Kidney (tissue), 13 donors: ENCODE measurements at regions not wholly inside any gene's neighbourhood (a gene's known extent, or its start where the extent isn't known, plus 50 kb on each side); places are given as distances from the start of the nearest gene placed in this dataset.

Experiments
- DNase-seq, 5 donors: peaks; one replicate each; pipeline ENCODE4 v3.0.0-alpha.2; 2013 to 2020
- FAIRE-seq: peaks from 2 replicates; lab custom pipeline; 2012; peaks lifted over from hg19 to GRCh38; lab: Jason Lieb, UNC
- H3K27ac ChIP-seq, 2 donors: one replicate each; pipeline ENCODE4 v1.7.0; 2013; ENCODE audit warnings: low read depth in 2 of 2, low read length in 2 of 2, inconsistent platforms in 1 of 2
- H3K27me3 ChIP-seq: one replicate; pipeline ENCODE4 v1.7.1; 2013; ENCODE audit warnings: low read length, inconsistent platforms; ENCODE audit not compliant: control insufficient read depth, insufficient read depth
- H3K36me3 ChIP-seq, 3 donors: one replicate each; pipeline versions ENCODE4 v1.7.0 to v1.7.1; 2013; ENCODE audit warnings: low read length in 3 of 3, control low read depth in 1 of 3, inconsistent platforms in 1 of 3; ENCODE audit not compliant: insufficient read depth in 3 of 3, control insufficient read depth in 2 of 3
- H3K4me1 ChIP-seq, 3 donors: one replicate each; pipeline versions ENCODE4 v1.7.0 to v1.7.1; 2013; ENCODE audit warnings: low read length in 3 of 3, inconsistent platforms in 1 of 3, low read depth in 1 of 3; ENCODE audit not compliant: control insufficient read depth in 2 of 3, insufficient read depth in 2 of 3
- H3K4me3 ChIP-seq, 3 donors: one replicate each; pipeline versions ENCODE4 v1.7.0 to v1.8.1; 2013; ENCODE audit warnings: low read length in 3 of 3, control low read depth in 1 of 3, inconsistent platforms in 1 of 3
- H3K9ac ChIP-seq, 3 donors: one replicate each; pipeline versions ENCODE4 v1.7.0 to v1.7.1; 2013; ENCODE audit warnings: low read length in 3 of 3, control low read depth in 1 of 3, inconsistent platforms in 1 of 3
- H3K9me3 ChIP-seq, 3 donors: one replicate each; pipeline versions ENCODE4 v1.7.0 to v1.7.1; 2013; ENCODE audit warnings: low read length in 3 of 3, control low read depth in 1 of 3, inconsistent platforms in 1 of 3; ENCODE audit not compliant: control insufficient read depth in 2 of 3, insufficient read depth in 1 of 3
- intact Hi-C: fragments of 100-400 bp; cut with DNase I; formaldehyde crosslinking; loops from one replicate; pipeline ENCODE4 v1.11.1; 2022
- TF ChIP-seq, protein P1 (sequence below): IDR thresholded peaks from 3 replicates; pipeline ENCODE4 v1.5.1; 2012; ENCODE audit warnings: mild to moderate bottlenecking, moderate library complexity, borderline replicate concordance; ENCODE audit not compliant: insufficient read depth; ENCODE audit errors: extremely low read depth
- donor health status: control.
- donor health status: control.
- donor health status: control.
- donor health status: control.
- donor health status: control.
- donor health status: DM: yes; HTN: yes; CAD: no.
- donor health status: Normal renal cell carcinoma (clear cell type).

DNA sequence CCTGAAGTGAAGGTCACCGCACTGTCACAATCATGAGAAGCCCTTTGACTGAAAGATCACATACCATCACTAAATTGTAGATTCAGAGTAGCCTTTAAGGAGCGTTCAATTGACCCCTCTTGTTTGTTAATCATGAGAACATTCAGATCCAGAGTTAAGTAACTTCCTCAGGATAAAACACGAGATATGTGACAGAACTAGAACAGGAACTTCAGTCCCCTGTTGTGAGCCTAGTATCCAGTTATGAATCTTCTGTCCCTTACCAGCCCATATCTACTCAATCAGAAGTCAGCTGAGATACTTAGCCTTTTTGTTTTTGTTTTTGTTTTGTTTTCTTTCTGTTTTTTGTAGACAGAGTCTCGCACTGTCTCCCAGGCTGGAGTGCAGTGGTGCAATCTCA, 547.3 kb downstream of the DTWD2 start:
- TF ChIP-seq, protein P1, sequence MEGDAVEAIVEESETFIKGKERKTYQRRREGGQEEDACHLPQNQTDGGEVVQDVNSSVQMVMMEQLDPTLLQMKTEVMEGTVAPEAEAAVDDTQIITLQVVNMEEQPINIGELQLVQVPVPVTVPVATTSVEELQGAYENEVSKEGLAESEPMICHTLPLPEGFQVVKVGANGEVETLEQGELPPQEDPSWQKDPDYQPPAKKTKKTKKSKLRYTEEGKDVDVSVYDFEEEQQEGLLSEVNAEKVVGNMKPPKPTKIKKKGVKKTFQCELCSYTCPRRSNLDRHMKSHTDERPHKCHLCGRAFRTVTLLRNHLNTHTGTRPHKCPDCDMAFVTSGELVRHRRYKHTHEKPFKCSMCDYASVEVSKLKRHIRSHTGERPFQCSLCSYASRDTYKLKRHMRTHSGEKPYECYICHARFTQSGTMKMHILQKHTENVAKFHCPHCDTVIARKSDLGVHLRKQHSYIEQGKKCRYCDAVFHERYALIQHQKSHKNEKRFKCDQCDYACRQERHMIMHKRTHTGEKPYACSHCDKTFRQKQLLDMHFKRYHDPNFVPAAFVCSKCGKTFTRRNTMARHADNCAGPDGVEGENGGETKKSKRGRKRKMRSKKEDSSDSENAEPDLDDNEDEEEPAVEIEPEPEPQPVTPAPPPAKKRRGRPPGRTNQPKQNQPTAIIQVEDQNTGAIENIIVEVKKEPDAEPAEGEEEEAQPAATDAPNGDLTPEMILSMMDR, result no peak
- Histone ChIP-seq H3K9me3 (no peaks in the 10 kb centered on the region), H3K27me3 (no peaks in the 10 kb centered on the region), H3K4me3 (no peak overlapping the region), H3K4me1 (no peaks in the 10 kb centered on the region), H3K27ac (no peak overlapping the region), H3K36me3 (no peaks in the 10 kb centered on the region), H3K9ac (no peak overlapping the region)
- DNase-seq, result no peak
- intact Hi-C loops, result no loop called here
- no peak for FAIRE-seq

DNA sequence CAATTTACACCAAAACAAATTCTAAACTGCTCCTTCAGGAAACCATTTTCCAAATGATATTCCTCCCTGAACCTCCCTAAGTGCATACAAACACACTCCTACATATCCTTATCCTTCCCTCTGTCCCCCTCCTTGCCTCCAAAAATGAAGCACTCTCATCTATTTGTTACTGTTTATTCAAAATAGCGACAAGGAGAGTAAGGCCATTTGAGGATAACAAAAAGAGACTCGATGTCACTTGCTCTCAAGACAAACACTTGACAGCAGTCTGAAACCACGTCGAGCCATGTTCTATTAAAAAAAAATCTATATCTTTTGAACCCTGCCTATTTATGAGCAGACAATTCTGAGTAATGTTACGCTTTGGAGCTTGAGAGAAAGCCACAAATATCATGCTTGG, 547.9 kb downstream of the DTWD2 start:
- Histone ChIP-seq H3K27me3 (no peaks in the 10 kb centered on the region), H3K27ac (no peak overlapping the region), H3K4me3 (no peak overlapping the region), H3K9me3 (no peaks in the 10 kb centered on the region), H3K36me3 (no peaks in the 10 kb centered on the region), H3K4me1 (no peaks in the 10 kb centered on the region), H3K9ac (no peak overlapping the region)
- DNase-seq, result no peak
- intact Hi-C loops, result no loop called here
- no peak for FAIRE-seq
- TF ChIP-seq, protein P1, result no peak

DNA sequence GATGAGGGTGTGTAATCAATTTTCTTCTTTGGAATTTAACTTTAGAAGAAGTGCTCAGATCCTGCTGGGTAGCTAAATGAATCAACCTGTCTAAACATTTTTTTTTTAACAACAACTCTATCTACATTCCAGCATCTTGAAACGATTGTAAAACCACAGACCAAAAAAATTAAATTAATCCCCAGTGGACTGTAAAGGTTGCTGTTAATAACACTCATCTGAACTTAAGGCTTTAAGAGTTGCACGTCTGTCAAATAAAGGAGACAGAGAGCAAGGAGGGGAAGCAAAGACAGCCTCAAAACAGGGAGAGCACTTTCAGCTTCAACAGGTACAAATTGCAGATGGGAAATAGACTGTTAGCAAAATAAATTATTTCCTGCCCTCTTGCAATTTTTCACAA, 548.5 kb downstream of the DTWD2 start:
- H3K9ac ChIP-seq, result no peak overlapping the region
- no peaks in the 10 kb centered on the region for H3K4me1 ChIP-seq
- H3K36me3 ChIP-seq, result no peaks in the 10 kb centered on the region
- peak in 1 of 5 donors; percentile 21 for DNase-seq
- H3K27me3 ChIP-seq, result no peaks in the 10 kb centered on the region
- TF ChIP-seq, protein P1, result no peak
- no peak overlapping the region for H3K27ac ChIP-seq
- no peaks in the 10 kb centered on the region for H3K9me3 ChIP-seq
- FAIRE-seq, result no peak
- H3K4me3 ChIP-seq, result no peak overlapping the region
- intact Hi-C loops, result no loop called here

DNA sequence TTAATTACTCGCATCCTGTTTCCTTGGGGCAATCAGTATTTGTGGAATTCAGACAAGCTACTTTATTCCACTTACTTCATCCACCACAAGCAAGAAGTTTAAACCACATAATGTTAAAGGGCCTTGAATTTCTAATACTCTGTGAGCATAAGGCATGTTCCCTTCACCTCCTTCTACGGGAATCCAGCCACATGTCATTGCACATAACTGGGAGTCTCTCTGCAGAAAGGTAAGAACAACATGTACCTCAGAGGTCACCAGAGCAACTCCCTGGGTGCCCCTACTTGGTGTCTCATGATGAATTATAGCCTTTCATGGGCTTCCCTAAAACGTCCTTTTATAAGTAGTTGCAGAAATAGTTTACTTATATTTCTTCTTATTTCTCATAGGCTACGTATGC, 553.2 kb downstream of the DTWD2 start:
- TF ChIP-seq, protein P1, result no peak
- DNase-seq (no peak), FAIRE-seq (no peak)
- H3K4me3 ChIP-seq, result no peak overlapping the region
- H3K9me3 ChIP-seq, result no peaks in the 10 kb centered on the region
- intact Hi-C loops, result no loop called here
- H3K4me1 ChIP-seq, result no peaks in the 10 kb centered on the region
- H3K36me3 ChIP-seq, result no peaks in the 10 kb centered on the region
- no peak overlapping the region for H3K9ac ChIP-seq
- H3K27me3 ChIP-seq, result no peaks in the 10 kb centered on the region
- no peak overlapping the region for H3K27ac ChIP-seq
